DMS153 (cell line): ENCODE measurements at regions not wholly inside any gene's neighbourhood (a gene's known extent, or its start where the extent isn't known, plus 50 kb on each side); places are given as distances from the start of the nearest gene placed in this dataset.
"Not testable (repeated sequence)": the region's sequence is repeated elsewhere in the genome, so short reads cannot be mapped to it uniquely, and the experiment has no call there.

Experiments used
- DNase-seq: peaks from one replicate; lab custom pipeline; 2025; lab: John Stamatoyannopoulos, UW

DNA sequence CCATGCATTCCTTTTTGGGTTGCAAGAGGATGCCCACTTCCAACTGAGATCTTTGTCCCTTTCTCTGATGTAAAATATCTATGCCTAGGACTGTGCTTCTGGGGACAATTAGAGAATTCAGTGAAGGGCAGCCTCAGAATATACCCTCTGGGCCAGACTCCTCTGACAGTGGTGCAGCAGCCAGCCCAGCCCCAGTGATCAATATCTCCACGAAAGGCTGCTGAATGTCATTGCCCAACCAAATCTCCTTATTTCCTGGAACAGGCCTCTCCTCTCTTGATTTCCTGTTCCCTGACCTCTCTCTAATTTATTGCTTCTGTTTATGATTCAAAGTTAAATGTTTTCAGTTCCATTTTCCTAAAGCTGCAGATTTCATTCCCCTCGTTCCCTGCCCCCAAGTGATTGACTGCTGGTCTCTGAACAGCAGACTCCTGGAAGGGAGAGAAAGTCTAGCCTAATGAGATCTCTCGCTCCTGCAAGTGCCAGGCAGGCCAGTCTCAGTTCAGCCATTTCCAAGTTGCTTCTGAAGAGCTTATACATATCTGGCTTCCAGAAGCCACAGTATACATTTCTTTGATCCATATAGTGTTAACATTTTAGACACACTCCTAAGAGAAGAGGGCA, 104.4 kb upstream of the SALL1 start:
- DNase-seq, result no peak

DNA sequence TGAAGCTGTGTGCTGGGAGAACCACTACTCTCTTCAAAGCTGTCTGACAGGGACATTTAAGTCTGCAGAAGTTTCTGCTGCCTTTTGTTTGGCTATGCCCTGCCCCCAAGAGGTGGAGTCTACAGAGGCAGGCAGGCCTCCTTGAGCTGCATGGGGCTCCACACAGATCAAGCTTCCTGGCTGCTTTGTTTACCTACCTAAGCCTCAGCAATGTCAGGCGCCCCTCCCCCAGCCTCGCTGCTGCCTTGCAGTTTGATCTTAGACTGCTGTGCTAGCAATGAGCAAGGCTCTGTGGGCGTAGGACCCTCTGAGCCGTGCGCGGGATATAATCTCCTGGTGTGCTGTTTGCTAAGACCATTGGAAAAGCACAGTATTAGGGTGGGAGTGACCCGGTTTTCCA, 103.3 kb upstream of the SALL1 start:
- not testable (repeated sequence) for DNase-seq

DNA sequence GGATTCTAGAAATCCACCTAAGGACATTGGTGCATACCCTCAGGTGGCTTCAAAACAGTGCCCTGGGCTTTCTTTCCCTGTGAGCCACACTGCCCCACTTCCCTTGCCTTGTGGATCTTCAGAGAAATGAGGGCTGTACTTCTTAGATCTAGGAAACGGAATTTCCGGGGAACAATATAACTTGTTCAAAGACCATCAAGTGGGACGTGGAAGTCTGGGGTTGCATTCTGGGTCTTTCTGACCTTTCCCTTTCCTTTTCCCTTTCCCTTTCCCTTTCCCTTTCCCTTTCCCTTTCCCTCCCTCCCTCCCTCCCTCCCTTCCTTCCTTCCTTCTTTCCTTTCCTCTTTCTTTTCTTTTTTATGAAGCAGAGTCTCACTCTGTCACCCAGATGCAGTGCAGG, 97.1 kb upstream of the SALL1 start:
- DNase-seq, result no peak

DNA sequence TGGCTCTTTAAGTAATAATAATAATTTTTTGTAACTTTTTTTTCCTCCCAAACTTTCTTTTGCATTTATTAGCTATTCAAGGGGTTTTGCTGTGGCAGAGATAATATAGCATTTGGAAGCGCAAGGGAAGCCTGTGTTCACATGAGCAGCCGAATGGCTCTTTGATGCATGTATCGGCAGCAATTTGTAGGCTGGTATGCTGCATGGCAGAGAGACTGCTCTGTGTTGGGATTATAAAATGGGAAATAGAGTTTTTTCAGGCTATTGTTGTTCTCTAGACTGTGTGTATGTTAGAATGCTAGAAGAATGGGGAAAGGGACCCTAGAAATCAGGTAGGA, 94.6 kb upstream of the SALL1 start:
- DNase-seq, result no peak

DNA sequence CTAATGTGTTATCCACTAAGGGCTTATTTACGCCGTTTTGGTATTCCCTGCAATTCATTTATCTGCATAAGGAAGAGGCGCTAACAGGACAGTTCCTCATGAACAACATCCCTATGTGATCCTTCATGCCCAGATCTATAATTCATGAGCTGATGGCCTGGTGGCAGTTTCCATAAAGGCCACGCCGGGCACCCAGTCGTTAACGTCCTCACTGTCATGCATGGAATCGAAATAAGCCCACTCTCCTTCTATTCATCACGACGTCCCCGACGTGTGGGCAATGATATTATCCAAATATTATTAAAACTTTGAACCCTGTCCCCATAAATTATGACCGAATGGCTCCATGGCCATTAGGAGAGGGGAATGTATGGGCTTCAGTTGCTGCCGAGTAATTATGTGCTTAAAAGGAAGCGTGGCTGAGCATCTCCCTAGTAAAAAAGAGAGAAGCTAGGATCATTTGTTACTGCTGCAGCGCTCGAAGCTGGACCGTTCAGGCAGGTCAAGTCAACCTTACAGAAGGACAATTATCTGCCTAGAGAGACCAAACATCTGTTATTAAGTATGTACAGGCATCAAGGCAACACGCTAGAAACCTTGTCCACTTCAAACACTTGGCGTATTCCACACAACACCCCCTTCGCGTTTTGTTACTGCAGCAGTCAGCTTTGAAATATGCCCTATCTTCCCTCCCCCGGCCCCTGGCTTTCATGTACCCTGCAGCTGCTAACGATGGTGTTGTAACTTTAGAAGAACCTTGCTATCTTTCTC, 94.0 kb upstream of the SALL1 start:
- no peak for DNase-seq

DNA sequence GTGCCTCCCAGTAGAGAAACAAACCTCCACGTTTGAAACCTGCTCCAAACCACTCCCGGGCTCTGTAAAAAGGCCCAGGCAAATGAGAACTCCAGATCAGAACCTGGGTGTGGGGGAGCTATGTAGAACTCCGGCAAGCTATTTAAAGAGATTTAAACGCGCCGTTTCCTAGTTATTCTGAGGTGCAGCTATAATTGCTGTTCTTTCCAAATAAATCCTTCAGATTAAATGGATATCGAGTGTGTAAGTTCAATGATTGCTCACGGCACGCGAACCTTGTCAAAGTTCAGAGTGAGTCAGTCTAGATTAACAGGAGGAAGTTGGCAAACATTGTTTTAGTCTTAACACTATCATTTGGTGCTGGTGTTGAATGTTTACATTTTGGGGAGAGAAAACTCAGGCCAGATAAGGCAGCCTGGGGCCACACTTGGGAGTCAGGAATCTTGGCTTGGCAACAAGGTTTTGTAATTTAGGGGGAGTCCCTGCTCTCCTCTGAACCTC, 92.9 kb upstream of the SALL1 start:
- no peak for DNase-seq

DNA sequence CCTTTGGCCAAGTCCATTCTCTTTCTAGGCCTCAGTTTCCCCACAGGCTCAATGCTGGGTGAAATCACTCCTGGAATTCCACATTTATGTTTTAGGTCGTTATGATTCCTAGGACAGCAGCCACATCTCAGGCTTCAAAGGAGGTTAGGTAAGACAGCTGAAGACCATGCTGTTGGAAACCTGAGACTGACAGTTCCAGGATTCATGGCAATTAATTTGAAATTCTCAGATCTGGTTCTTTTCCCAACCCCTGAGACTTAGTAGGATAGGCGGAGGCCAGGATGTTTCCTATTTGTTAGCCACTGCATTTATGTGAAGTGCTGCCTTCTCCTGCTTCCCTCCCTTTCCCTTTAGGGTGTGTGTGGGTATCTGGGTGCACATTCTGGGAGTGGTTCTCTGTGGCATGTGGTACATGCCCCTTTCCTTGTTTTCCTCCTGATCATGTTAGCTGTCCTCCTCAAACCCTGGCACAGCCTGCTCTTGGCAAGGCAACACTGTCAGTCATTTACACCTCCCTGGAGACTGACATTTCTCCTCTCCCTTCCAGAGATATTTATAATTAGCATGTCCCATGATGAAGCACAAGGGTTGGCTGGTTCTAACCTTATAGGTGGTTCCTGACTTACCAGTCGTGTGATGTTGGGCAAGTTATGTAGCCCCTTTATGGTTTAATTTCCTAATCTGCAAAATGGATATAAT, 91.4 kb upstream of the SALL1 start:
- no peak for DNase-seq

DNA sequence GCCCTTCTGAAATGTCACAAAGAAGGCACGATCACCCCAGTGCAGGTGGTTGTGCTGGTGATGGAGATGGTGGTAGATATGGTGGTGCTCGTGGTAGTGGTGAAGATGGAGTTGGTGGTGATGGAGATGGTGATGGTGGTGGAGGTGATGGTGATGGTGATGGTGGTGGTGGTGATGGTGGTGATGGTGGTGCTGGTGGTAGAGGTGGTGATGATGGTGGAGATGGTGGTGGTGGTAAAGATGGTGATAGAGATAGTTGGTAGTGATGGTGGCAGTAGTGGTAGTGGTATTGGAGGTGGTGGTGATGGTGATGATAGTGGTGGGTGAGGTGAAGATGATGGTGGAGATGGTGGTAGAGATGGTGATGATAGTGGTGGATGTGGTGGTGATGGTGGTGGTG, 88.1 kb upstream of the SALL1 start:
- no peak for DNase-seq

DNA sequence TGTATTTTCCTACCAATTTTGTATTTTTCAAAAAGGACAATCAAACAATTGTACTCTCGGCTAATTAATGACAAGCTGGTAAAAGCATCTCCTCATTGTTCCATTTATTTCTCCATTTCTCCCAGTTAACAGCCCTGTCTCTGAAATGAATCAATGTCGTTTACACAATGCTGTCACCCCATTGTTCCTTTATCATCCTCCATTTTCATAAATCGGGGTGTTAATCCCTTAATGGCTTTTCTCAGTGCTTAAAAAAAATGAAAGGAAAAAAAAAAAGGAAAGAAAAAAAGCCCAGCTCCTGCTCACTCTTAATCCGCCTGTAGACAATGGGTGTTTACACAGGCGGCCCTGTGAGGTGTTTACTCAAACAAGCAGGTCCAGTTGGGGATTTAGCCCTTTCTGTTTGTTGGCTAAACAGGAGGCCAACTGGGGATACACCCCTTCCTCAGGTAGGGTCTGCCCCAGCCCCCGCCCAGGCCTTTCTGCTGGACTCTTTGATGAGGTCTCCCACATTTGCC, 86.8 kb upstream of the SALL1 start:
- DNase-seq, result peak; percentile 30

DNA sequence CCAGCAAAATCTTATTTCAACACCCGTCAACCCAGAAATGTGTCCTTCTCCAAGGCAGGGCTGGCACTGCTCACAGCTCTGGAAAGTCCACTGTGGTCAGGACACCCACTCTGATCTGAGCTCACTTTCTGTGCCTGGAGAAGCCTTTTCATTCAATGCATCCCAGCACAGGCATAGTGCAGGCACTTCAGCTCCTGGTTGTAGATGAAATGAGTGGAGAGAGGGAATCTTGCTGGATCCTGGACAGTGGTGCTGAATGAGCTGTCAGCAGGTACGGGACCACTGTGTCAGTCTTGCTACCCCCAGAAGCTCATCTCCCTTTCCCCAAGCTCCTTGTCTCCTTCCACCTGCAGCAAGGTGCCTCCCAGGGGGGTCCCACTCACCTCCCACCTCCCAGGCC, 86.1 kb upstream of the SALL1 start:
- no peak for DNase-seq

DNA sequence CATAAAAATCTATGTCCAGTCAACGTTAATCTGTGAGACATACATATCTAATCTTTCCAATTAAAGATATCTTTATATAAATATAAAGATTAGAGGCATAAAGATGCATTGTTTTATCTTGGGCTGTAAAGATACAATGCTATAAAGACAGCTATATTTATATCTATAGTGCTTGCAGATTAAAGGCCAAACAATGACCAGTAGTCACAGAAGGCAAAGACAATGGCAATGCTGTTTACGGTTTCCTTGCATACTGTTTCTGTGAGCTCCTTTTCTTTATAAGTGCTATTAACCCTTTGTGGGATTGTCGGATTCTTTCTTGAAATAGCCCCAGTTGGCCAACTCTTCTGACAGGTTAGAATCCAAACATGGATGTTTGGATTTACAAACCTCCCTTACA, 85.5 kb upstream of the SALL1 start:
- no peak for DNase-seq

DNA sequence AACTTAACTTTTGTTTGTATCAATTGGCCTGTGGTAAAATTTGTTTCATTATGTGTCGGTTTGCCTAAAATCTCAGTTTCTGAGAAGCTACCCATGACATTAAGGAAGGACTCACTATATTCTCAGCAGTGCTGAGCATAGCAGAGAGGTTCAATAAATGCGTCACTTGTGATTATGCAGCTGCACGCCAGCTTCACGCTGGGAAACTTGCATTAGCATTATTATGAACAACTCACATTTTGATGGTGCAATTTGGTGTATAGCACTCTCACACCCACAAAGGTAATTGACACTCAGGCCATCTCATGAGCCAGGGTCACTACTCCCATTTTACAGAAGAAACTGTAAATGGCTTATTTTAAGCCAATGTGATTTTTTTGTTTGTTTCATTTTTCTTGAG, 80.6 kb upstream of the SALL1 start:
- no peak for DNase-seq

DNA sequence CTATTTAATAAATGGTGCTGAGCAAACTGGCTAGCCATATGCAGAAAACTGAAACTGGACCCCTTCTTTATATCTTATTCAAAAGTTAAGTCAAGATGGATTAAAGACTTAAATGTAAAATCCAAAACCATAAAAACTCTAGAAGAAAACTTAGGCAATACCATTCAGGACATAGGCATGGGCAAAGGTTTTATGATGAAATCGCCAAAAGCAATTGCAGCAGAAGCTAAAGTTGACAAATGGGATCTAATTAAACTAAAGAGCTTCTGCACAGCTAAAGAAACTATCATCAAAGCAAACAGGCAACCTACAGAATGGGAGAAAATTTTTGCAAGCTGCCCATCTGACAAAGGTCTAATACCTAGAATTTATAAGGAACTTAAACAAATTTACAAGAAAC, 79.0 kb upstream of the SALL1 start:
- not testable (repeated sequence) for DNase-seq

DNA sequence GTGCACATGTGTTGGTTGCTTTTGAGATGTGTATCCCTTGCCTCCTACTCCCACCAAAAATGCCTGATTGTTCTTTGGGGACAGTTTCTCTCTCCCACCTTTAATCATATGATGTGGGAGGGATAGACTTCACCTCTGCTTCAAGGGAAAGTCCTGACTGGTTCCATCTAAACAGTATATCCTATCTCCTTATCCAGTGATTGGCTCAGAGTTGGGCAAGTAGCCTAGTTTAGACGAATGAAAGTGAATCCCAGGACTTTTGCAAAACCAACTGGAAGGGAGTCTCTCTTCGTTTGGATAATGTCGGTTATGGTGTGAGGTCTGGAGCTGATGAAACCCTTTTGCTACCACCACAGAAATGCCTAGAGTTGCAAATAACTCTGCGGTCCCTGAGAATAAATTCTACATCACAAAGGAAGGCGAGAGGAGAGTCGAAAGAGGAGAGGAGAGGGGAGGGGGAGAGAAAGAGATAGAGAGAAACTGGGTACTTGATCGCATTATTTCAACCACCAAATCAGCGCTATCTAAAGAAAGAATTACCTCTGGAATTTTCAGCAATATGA, 77.1 kb upstream of the SALL1 start:
- DNase-seq, result no peak

DNA sequence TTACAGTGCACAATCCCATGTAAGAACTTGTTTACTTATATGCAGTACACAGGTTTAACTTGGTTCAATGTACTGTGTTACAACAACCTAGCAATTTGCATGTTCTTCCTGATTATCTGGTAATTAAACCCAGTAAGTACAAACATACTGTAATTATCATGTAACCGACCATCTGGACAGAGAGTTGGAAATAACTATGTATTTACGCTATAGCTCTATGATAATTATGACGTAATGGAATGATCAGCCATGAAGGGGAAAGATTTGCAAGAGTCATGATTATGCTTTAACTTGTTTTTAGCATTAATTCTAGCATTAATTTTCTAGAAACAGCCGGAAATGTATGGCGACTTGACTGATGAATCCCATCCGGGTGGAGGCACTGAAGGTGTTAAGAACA, 74.8 kb upstream of the SALL1 start:
- no peak for DNase-seq

DNA sequence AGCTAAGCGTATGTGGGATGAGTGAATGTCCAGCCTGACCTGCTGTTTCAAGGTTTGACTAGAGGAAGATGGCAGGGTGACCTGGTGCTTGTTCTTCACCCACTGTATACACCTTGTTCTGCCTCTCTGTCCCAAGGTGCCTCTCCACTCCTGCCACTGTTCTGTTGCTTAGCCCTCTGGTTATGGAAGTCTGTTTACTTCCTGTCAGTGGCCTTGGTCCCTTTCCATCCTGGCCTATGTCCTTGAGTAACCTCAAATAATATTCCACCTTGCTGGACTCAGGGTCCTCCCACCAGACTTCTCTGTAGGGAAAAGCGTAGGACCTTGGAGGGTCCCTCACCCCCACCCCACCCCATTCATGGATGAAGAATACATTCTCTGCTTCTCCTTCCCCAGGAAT, 73.2 kb upstream of the SALL1 start:
- no peak for DNase-seq

DNA sequence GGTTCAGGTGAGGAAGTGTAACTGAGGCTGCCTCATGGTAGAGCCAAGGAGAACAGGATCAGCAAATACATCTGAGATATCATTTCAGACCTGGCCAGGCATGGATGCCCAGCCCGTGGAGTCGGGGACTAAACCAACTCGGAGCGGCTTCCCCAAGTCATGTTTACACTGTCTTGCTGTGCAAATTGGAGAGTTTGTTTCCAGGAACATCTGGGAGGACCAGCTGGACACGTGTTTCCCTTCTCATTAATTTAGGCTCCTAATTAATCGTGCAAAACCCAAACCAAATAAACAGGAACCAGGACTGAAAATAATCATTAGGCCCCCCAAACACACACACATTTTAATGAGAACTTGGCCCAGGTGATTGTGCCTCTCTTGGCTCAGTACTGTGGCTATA, 70.9 kb upstream of the SALL1 start:
- DNase-seq, result no peak

DNA sequence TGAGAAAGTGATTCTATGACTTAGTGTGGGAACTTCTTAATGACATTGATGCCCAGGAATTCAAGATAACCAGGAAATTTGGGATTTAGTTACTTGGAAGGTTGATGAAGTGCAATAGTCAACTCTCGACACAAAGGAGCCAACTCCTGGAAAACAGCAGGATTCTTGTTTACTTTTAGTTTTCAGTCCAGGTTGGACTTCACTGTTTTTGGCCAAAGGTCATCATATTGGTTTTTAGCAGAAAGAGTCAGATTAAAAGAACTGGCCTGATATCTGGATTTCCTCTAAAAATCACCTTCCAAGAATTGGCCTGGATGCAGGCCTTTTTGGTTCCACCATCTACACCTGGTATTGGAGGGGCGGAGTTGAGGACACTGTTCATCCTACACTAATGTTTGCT, 60.1 kb upstream of the SALL1 start:
- no peak for DNase-seq

DNA sequence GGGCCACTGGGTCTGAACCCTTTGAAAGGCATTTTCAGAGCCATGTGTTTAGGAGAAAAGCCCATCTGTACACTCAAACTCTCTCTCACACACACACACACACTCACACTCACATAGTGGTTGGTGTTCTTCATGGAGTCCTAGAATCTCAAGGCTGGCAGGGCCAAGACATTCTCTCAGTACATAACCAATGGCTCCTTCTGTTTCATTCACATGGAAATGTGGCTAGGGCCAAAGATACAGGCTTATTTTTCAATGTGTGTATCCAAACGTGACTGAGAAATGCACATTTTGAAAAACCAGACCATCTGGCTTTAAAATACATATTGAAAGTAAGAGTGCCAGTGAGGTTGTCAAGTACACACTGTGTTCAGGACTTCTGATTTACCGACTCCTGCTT, 59.0 kb upstream of the SALL1 start:
- DNase-seq, result no peak

DNA sequence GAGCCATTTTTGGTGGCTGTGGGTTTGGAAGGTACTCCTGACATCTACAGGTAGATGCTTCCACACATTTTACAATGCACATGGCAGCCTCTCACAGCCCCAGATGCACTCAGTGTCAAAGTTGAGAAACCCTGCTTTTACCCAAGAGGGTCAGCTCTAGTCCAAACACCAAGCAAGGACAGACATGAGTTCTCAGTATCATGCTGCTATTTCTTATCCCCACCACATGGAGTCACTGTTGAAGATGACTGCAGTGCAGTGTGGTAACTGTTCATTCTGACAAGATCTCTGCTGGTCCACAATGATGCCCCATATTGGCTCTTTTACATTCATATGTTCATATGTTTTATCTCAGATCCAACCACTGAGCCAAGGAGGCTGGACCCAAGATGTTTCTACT, 50.5 kb upstream of the SALL1 start:
- DNase-seq, result no peak
